OCI-LY7 (cell line): ENCODE measurements at regions not wholly inside any gene's neighbourhood (a gene's known extent, or its start where the extent isn't known, plus 50 kb on each side); places are given as distances from the start of the nearest gene placed in this dataset.

ENCODE experiments used
- EZH2phosphoT487 ChIP-seq: fragments of 200-600 bp; sonication (generic); IDR thresholded peaks from 2 replicates; pipeline ENCODE4 v1.6.1; 2018; ENCODE audit warnings: low read depth, borderline replicate concordance, mild to moderate bottlenecking, mixed run types, antibody characterized with exemption, low read length, moderate library complexity, mixed read lengths
- TF ChIP-seq, protein P1 (sequence below): fragments of 200-600 bp; sonication (generic); conservative IDR thresholded peaks from 2 replicates; pipeline ENCODE4 v1.5.1; 2014; ENCODE audit warnings: mild to moderate bottlenecking, antibody characterized with exemption, low read length, moderate library complexity, mixed read lengths

DNA sequence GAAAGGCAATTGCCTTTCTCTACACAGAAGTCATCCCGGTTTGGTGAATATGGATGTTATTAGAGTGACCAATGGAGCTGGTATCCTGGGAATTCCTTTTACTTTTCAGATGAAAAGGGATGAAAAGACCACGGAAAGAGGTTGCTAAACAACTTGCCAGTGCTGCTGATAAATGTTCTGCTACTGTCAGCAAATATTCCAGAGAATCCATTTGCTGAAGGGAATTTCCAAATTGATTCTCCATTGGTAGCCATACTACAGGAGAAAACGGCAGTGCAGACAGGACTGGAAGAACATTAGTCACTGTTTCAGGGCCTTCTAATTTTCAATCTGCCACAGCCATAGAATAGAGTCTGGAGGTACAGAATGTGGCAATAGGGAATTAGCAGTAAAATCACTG is 451.5 kb downstream of the PCDH11X start:
- TF ChIP-seq, protein P1, sequence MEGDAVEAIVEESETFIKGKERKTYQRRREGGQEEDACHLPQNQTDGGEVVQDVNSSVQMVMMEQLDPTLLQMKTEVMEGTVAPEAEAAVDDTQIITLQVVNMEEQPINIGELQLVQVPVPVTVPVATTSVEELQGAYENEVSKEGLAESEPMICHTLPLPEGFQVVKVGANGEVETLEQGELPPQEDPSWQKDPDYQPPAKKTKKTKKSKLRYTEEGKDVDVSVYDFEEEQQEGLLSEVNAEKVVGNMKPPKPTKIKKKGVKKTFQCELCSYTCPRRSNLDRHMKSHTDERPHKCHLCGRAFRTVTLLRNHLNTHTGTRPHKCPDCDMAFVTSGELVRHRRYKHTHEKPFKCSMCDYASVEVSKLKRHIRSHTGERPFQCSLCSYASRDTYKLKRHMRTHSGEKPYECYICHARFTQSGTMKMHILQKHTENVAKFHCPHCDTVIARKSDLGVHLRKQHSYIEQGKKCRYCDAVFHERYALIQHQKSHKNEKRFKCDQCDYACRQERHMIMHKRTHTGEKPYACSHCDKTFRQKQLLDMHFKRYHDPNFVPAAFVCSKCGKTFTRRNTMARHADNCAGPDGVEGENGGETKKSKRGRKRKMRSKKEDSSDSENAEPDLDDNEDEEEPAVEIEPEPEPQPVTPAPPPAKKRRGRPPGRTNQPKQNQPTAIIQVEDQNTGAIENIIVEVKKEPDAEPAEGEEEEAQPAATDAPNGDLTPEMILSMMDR: no peak
- TF ChIP-seq EZH2phosphoT487: no peak
